ENCODE measurements at regions not wholly inside any gene's neighbourhood (a gene's known extent, or its start where the extent isn't known, plus 50 kb on each side); places are given as distances from the start of the nearest gene placed in this dataset.

- no peaks in the 10 kb centered on the region for H3K9me3 ChIP-seq (ENCODE audit: low read depth)
- no peaks in the 10 kb centered on the region for H3K27me3 ChIP-seq
- no peak overlapping the region for H3K27ac ChIP-seq
- H3K4me1 ChIP-seq (ENCODE audit: low read depth): no peaks in the 10 kb centered on the region
- no peak for DNase-seq (ENCODE audit: low read depth in 1 of 2, low spot score in 1 of 2)
- no peaks in the 10 kb centered on the region for H3K36me3 ChIP-seq
- TF ChIP-seq CTCF (IDR thresholded peaks at IDR 0.05; ENCODE audit: low read depth, low read length): no peak
- no peak overlapping the region for H3K4me3 ChIP-seq
Observed at GRCh38 chr5:104763216-104763615, 1200.6 kb upstream of the NUDT12 start.

- no peak for DNase-seq (ENCODE audit: low read depth in 1 of 2, low spot score in 1 of 2)
- no peak for TF ChIP-seq CTCF (IDR thresholded peaks at IDR 0.05; ENCODE audit: low read depth, low read length)
- no peak overlapping the region for H3K4me3 ChIP-seq
- no peaks in the 10 kb centered on the region for H3K27me3 ChIP-seq
- H3K4me1 ChIP-seq (ENCODE audit: low read depth): no peaks in the 10 kb centered on the region
- no peaks in the 10 kb centered on the region for H3K9me3 ChIP-seq (ENCODE audit: low read depth)
- H3K27ac ChIP-seq: no peak overlapping the region
- H3K36me3 ChIP-seq: no peaks in the 10 kb centered on the region
Observed at GRCh38 chr5:104757915-104758314, 1195.3 kb upstream of the NUDT12 start.

- Histone ChIP-seq H3K27ac (no peak overlapping the region), H3K36me3 (no peaks in the 10 kb centered on the region), H3K4me3 (no peak overlapping the region), H3K4me1 (ENCODE audit: low read depth) (no peaks in the 10 kb centered on the region), H3K27me3 (no peaks in the 10 kb centered on the region), H3K9me3 (ENCODE audit: low read depth) (no peaks in the 10 kb centered on the region)
- no peak for DNase-seq (ENCODE audit: low read depth in 1 of 2, low spot score in 1 of 2)
- TF ChIP-seq CTCF (IDR thresholded peaks at IDR 0.05; ENCODE audit: low read depth, low read length): no peak
Observed at GRCh38 chr5:104755806-104756205, 1193.2 kb upstream of the NUDT12 start.

GRCh38 chr5:104754311-104754995, 1191.9 kb upstream of the NUDT12 start:
- Histone ChIP-seq H3K36me3 (no peaks in the 10 kb centered on the region), H3K4me3 (no peak overlapping the region), H3K27me3 (no peaks in the 10 kb centered on the region), H3K4me1 (ENCODE audit: low read depth) (no peaks in the 10 kb centered on the region), H3K9me3 (ENCODE audit: low read depth) (no peaks in the 10 kb centered on the region), H3K27ac (no peak overlapping the region)
- DNase-seq (ENCODE audit: low read depth in 1 of 2, low spot score in 1 of 2): no peak
- TF ChIP-seq CTCF (IDR thresholded peaks at IDR 0.05; ENCODE audit: low read depth, low read length): no peak

GRCh38 chr5:104751969-104752368, 1189.4 kb upstream of the NUDT12 start:
- H3K27me3 ChIP-seq: no peaks in the 10 kb centered on the region
- no peak for TF ChIP-seq CTCF (IDR thresholded peaks at IDR 0.05; ENCODE audit: low read depth, low read length)
- H3K9me3 ChIP-seq (ENCODE audit: low read depth): no peaks in the 10 kb centered on the region
- DNase-seq (ENCODE audit: low read depth in 1 of 2, low spot score in 1 of 2): no peak
- H3K4me1 ChIP-seq (ENCODE audit: low read depth): no peaks in the 10 kb centered on the region
- H3K4me3 ChIP-seq: no peak overlapping the region
- H3K27ac ChIP-seq: no peak overlapping the region
- no peaks in the 10 kb centered on the region for H3K36me3 ChIP-seq
